Activated CD4-positive, alpha-beta T cell treated with anti-CD3 and anti-CD28 coated beads, Interleukin-2, amount 50 U/mL, for 16 hours (primary cell): ENCODE measurements at regions not wholly inside any gene's neighbourhood (a gene's known extent, or its start where the extent isn't known, plus 50 kb on each side); places are given as distances from the start of the nearest gene placed in this dataset.
"Not testable (repeated sequence)": the region's sequence is repeated elsewhere in the genome, so short reads cannot be mapped to it uniquely, and the experiment has no call there.

Experiments
- DNase-seq: peaks from one replicate; pipeline ENCODE4 v3.0.0-alpha.2; 2020

DNA sequence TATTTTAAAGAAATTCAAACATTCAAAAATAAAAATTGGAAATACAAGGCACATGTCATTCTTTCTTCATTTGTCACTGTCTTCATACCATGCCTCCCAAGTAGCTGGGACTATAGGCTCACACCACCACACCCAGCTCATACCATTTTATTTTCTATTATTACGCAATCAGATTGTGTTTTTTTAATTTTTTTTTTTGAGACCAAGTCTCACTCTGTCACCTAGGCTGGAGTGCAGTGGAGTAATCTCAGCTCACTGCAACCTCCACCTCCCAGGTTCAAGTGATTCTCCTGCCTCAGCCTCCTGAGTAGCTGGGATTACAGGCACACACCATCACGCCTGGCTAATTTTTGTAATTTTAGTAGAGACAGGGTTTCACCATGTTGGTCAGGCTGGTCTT, 526.1 kb downstream of the DTWD2 start:
- DNase-seq = not testable (repeated sequence)

DNA sequence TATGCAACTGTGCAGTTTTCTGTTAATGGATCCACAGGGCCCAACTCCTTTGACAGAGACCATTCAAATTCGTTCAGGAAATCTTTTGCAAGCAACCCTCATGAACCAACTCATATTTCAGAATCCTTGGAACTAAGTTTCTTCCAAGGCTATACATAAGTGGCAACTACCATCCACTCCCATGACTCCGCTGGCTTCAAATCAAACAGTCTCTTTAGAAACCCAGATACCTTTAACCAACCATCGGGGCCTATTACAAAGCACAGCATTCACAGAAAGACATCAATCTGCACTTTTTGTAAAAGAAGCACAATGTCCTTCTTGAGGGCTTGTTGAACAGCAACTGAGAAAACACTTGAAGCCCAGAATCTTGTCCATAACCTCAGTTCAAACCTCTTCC, 526.9 kb downstream of the DTWD2 start:
- DNase-seq = no peak

GRCh38 chr5:118459490-118459889, 528.9 kb downstream of the DTWD2 start:
- DNase-seq = no peak

DNA sequence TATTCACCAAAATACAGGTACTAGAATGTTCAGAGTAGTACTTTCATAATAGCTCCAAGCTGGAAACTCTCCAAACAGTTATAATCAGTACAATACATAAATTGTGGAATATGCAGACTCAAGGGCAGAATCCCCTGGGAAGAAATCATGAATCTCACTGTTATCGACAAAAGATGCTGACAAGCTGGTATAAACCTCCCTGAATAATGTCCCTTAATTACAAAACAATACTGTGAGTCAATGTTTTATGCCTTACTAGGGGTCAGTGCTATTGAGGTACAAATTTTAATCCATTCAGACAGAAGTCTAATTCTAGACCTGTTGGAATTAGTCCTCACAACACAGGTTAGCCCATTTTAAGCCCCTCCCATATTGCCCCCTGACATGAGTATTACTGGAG, 532.3 kb downstream of the DTWD2 start:
- no peak for DNase-seq

- DNase-seq = no peak
Observed at GRCh38 chr5:118451697-118452247, 536.6 kb downstream of the DTWD2 start.

- no peak for DNase-seq
Observed at GRCh38 chr5:118450554-118451332, 537.6 kb downstream of the DTWD2 start.

- no peak for DNase-seq
Observed at GRCh38 chr5:118447350-118447749, 541.0 kb downstream of the DTWD2 start.

GRCh38 chr5:118441956-118442355, 546.4 kb downstream of the DTWD2 start:
- no peak for DNase-seq

DNA sequence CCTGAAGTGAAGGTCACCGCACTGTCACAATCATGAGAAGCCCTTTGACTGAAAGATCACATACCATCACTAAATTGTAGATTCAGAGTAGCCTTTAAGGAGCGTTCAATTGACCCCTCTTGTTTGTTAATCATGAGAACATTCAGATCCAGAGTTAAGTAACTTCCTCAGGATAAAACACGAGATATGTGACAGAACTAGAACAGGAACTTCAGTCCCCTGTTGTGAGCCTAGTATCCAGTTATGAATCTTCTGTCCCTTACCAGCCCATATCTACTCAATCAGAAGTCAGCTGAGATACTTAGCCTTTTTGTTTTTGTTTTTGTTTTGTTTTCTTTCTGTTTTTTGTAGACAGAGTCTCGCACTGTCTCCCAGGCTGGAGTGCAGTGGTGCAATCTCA, 547.3 kb downstream of the DTWD2 start:
- DNase-seq = no peak

GRCh38 chr5:118440496-118440895, 547.9 kb downstream of the DTWD2 start:
- DNase-seq = no peak

DNA sequence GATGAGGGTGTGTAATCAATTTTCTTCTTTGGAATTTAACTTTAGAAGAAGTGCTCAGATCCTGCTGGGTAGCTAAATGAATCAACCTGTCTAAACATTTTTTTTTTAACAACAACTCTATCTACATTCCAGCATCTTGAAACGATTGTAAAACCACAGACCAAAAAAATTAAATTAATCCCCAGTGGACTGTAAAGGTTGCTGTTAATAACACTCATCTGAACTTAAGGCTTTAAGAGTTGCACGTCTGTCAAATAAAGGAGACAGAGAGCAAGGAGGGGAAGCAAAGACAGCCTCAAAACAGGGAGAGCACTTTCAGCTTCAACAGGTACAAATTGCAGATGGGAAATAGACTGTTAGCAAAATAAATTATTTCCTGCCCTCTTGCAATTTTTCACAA, 548.5 kb downstream of the DTWD2 start:
- DNase-seq = no peak

GRCh38 chr5:118435131-118435530, 553.2 kb downstream of the DTWD2 start:
- DNase-seq = no peak

GRCh38 chr5:118434522-118434921, 553.8 kb downstream of the DTWD2 start:
- DNase-seq = no peak

GRCh38 chr5:118430076-118430475, 558.3 kb downstream of the DTWD2 start:
- DNase-seq = no peak

GRCh38 chr5:118407958-118408357, 580.4 kb downstream of the DTWD2 start:
- DNase-seq = no peak

DNA sequence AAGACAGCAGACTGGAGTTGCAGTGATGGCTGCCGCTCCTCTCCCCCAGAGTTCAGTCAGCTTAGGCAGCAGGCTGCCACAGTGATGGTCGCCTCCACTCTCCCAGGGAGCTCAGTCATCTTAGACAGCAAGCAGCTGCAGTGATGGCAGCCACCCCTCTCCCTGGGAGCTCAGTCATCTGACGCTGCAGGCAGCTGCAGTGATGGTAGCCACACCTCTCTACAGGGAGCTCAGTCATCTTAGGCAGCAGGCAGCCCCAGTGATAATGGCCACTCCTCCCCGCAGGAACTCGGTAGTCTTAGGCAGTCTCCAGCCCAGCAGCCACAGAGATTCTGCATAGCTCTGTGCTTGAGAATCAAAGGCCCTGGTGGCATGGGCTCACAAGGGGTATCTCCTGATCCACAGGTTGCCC, 582.7 kb downstream of the DTWD2 start:
- DNase-seq = no peak

DNA sequence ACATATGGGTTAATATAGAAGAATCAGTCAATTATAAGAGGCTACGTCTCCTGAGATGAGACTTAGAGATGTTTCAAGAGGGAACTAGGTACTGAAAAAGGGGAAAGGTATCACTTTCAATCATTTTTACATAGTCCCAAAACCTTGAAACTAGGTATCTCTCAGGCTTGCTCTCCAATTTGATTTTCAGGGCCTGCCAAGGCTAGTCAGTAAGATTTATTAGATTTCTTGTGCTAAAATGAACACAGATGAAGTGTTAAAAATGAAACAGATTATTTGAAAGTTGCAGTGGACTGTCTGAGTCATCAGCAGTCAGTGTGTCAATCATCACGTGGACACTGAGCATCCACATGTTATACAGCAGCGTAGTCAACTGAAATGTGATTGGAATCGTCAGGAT, 591.1 kb downstream of the DTWD2 start:
- no peak for DNase-seq

DNA sequence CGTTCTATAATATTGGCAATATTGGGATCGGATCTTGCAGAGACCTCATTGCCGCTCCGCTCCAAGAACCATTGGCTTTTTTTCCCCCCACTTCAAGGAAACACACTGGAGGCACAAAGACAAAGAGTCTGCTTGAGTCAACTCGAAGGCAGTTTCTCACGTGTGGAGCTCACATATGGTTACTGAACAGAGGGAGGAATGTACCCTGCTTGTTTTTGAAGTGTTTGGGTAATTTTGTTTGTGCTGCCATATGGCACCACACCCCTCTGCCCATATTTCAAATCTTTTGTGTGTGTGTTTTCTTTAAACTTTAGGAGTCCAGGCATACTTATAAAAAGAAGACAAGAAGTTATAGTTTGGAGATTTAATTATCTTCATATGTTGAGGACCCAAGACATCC, 595.9 kb downstream of the DTWD2 start:
- no peak for DNase-seq

GRCh38 chr5:118382931-118383330, 605.4 kb downstream of the DTWD2 start:
- DNase-seq = not testable (repeated sequence)

- DNase-seq = no peak
Observed at GRCh38 chr5:118379470-118379869, 608.9 kb downstream of the DTWD2 start.

GRCh38 chr5:118378959-118379358, 609.4 kb downstream of the DTWD2 start:
- no peak for DNase-seq

DNA sequence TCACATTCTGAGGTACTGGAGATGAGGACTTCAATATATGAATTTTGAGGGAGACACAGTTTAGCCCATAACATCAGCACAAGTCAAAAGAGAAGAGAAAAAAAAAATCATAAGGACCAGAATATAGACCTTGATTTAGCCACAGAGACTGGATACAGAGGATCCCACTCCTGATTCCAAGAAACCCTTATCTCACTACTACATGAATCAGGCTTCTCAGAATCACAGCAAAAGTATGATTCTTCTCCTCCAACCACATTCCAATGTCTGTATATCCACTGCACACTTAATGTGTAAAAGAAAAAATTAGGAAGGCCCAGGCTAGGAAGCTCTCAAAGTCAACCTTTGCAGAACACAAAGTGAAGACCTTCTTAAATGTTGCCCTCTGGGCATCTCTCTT, 610.9 kb downstream of the DTWD2 start:
- no peak for DNase-seq

GRCh38 chr5:118371973-118372831, 616.1 kb downstream of the DTWD2 start:
- no peak for DNase-seq

DNA sequence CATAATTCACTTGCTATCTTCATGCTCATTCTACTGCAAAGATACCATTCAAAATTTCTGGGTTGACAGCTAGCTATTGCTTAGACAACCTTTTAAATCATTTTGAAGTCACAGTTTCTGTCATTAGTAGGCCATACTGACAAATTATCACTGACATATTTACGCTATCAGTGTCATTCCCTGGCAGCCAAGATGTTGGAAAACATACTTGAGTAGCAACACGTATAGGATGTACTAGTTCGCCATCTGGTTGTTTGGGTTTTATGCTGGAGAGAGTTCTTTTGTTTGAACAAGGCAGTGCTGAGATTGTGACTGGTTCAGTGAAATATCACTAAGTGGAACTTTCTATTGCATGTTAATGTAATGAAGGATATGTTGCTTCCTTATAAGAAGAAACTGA, 621.9 kb downstream of the DTWD2 start:
- DNase-seq = no peak
